Liver (tissue), 8 donors: ENCODE measurements at regions not wholly inside any gene's neighbourhood (a gene's known extent, or its start where the extent isn't known, plus 50 kb on each side); places are given as distances from the start of the nearest gene placed in this dataset.
A peak's percentile ranks its signal among the peaks of the same experiment; 100 is the strongest.

ENCODE experiments used
- DNase-seq: peaks from one replicate; pipeline ENCODE4 v3.0.0-alpha.2; 2017; ENCODE audit warnings: low spot score
- H3K27ac ChIP-seq, 2 donors: one replicate each; pipeline ENCODE4 v1.7.0; 2013; ENCODE audit warnings: inconsistent platforms in 2 of 2, low read length in 2 of 2, control low read depth in 1 of 2, low read depth in 1 of 2, mild to moderate bottlenecking in 1 of 2
- H3K27me3 ChIP-seq, 4 donors: one replicate each; pipeline versions ENCODE4 v1.6.1 to v1.7.0; 2013; ENCODE audit warnings: low read length in 3 of 4, inconsistent platforms in 1 of 4, mild to moderate bottlenecking in 1 of 4, moderate library complexity in 1 of 4; ENCODE audit not compliant: control insufficient read depth in 4 of 4, insufficient read depth in 4 of 4
- H3K36me3 ChIP-seq, 4 donors: one replicate each; pipeline versions ENCODE4 v1.6.1 to v1.7.0; 2013; ENCODE audit warnings: low read length in 3 of 4, mild to moderate bottlenecking in 3 of 4, low read depth in 1 of 4, moderate library complexity in 1 of 4; ENCODE audit not compliant: control insufficient read depth in 4 of 4, insufficient read depth in 3 of 4
- H3K4me1 ChIP-seq, 4 donors: one replicate each; pipeline versions ENCODE4 v1.6.1 to v1.7.0; 2013; ENCODE audit warnings: low read length in 3 of 4, mild to moderate bottlenecking in 3 of 4, moderate library complexity in 1 of 4; ENCODE audit not compliant: control insufficient read depth in 4 of 4, insufficient read depth in 4 of 4
- H3K4me3 ChIP-seq, 3 donors: one replicate each; pipeline versions ENCODE4 v1.6.1 to v1.7.0; 2013; ENCODE audit warnings: low read length in 3 of 3, control low read depth in 1 of 3, low read depth in 1 of 3, mild to moderate bottlenecking in 1 of 3
- H3K9ac ChIP-seq, 2 donors: one replicate each; pipeline ENCODE4 v1.7.0; 2013; ENCODE audit warnings: low read length in 2 of 2, mild to moderate bottlenecking in 2 of 2, moderate library complexity in 2 of 2, control low read depth in 1 of 2, low read depth in 1 of 2
- H3K9me3 ChIP-seq, 4 donors: one replicate each; pipeline versions ENCODE4 v1.6.1 to v1.7.0; 2013; ENCODE audit warnings: low read length in 3 of 4; ENCODE audit not compliant: control insufficient read depth in 4 of 4
- ATF3 ChIP-seq: IDR thresholded peaks from 2 replicates; pipeline ENCODE4 v1.6.1; 2016; ENCODE audit warnings: antibody characterized with exemption
- CTCF ChIP-seq: fragments of 150-350 bp; IDR thresholded peaks from 2 replicates; pipeline ENCODE4 v1.5.1; 2017; ENCODE audit warnings: improper control_type of control experiment, low read depth, low read length; ENCODE audit not compliant: missing input control
- EGR1 ChIP-seq, 2 donors: IDR thresholded peaks; 2 replicates each; pipeline ENCODE4 v1.6.1; 2016 to 2018; ENCODE audit warnings: antibody characterized with exemption in 2 of 2, low read depth in 2 of 2
- FOXA1 ChIP-seq: IDR thresholded peaks from 2 replicates; pipeline ENCODE4 v1.6.1; 2016; ENCODE audit warnings: antibody characterized with exemption
- FOXA2 ChIP-seq: IDR thresholded peaks from 2 replicates; pipeline ENCODE4 v1.6.1; 2016; ENCODE audit warnings: antibody characterized with exemption
- GABPA ChIP-seq, 2 donors: IDR thresholded peaks in 1 of 2; conservative IDR thresholded peaks in 1 of 2; 2 replicates each; pipeline ENCODE4 v1.6.1; 2016; ENCODE audit warnings: antibody characterized with exemption in 2 of 2, mild to moderate bottlenecking in 1 of 2, moderate library complexity in 1 of 2
- HNF4A ChIP-seq, 2 donors: conservative IDR thresholded peaks; 2 replicates each; pipeline ENCODE4 v1.6.1; 2016; ENCODE audit warnings: antibody characterized with exemption in 2 of 2, mild to moderate bottlenecking in 2 of 2
- HNF4G ChIP-seq: IDR thresholded peaks from 2 replicates; pipeline ENCODE4 v1.6.1; 2016; ENCODE audit warnings: antibody characterized with exemption
- JUND ChIP-seq, 2 donors: IDR thresholded peaks; 2 replicates each; pipeline ENCODE4 v1.6.1; 2016; ENCODE audit warnings: antibody characterized with exemption in 2 of 2
- MAX ChIP-seq: IDR thresholded peaks from 2 replicates; pipeline ENCODE4 v1.6.1; 2016; ENCODE audit warnings: antibody characterized with exemption
- NR2F2 ChIP-seq: IDR thresholded peaks from 2 replicates; pipeline ENCODE4 v1.6.1; 2016; ENCODE audit warnings: antibody characterized with exemption
- RAD21 ChIP-seq, 2 donors: IDR thresholded peaks; 2 replicates each; pipeline ENCODE4 v1.6.1; 2016; ENCODE audit warnings: antibody characterized with exemption in 2 of 2, mild to moderate bottlenecking in 2 of 2
- REST ChIP-seq: IDR thresholded peaks from 2 replicates; pipeline ENCODE4 v1.6.1; 2016; ENCODE audit warnings: antibody characterized with exemption, mild to moderate bottlenecking
- RXRA ChIP-seq, 2 donors: IDR thresholded peaks; 2 replicates each; pipeline ENCODE4 v1.6.1; 2017 to 2018; ENCODE audit warnings: antibody characterized with exemption in 2 of 2, mild to moderate bottlenecking in 1 of 2
- SP1 ChIP-seq: IDR thresholded peaks from 2 replicates; pipeline ENCODE4 v1.6.1; 2018; ENCODE audit warnings: antibody characterized with exemption, mild to moderate bottlenecking
- TAF1 ChIP-seq: conservative IDR thresholded peaks from 2 replicates; pipeline ENCODE4 v1.6.1; 2016; ENCODE audit warnings: antibody characterized with exemption, mild to moderate bottlenecking
- YY1 ChIP-seq: IDR thresholded peaks from 2 replicates; pipeline ENCODE4 v1.6.1; 2016; ENCODE audit warnings: antibody characterized with exemption, mild to moderate bottlenecking
- ZBTB33 ChIP-seq: IDR thresholded peaks from 2 replicates; pipeline ENCODE4 v1.6.1; 2016; ENCODE audit warnings: antibody characterized with exemption
- WGBS: extraction: QIAGEN DNeasy Blood & Tissue Kit; methylation state at CpG from one replicate; pipeline ENCODE4 v1.1.7; 2013; 5-methylcytosine and 5-hydroxymethylcytosine counted together
- donor health status: healthy.
- donor health status: healthy.
- donor health status: healthy.
- donor health status: healthy.
- donor health status: healthy.

- Histone ChIP-seq H3K9ac (peak overlapping the region in 1 of 2 donors; percentile 77), H3K27me3 (no peaks in the 10 kb centered on the region), H3K36me3 (no peaks in the 10 kb centered on the region), H3K4me1 (peaks cover 3 to 45% (median 32%) of the 10 kb centered on the region in 4 donors), H3K4me3 (peak overlapping the region in 1 of 3 donors; percentile 30), H3K9me3 (no peaks in the 10 kb centered on the region), H3K27ac (peak overlapping the region; percentile 87 to 88)
- WGBS = 8% methylated on average over 2 of the region's 2 CpGs
- no peak for DNase-seq
- TF ChIP-seq YY1 (no peak), FOXA1 (no peak), FOXA2 (no peak), ATF3 (peak; percentile 16), GABPA (IDR thresholded peaks at IDR 0.05 in 1 of 2, conservative IDR thresholded peaks at IDR 0.05 in 1 of 2) (no peak), JUND (IDR thresholded peaks at IDR 0.05) (peak in 1 of 2 donors; percentile 84), RAD21 (IDR thresholded peaks at IDR 0.05) (no peak), NR2F2 (no peak), HNF4G (no peak), EGR1 (IDR thresholded peaks at IDR 0.05; ENCODE audit: low read depth in 2 of 2) (no peak), RXRA (IDR thresholded peaks at IDR 0.05) (peak in 1 of 2 donors; percentile 39), CTCF (no peak), SP1 (no peak), ZBTB33 (peak; percentile 12), HNF4A (conservative IDR thresholded peaks at IDR 0.05) (peak in 1 of 2 donors; percentile 45), MAX (no peak), REST (no peak), TAF1 (no peak)
These were observed 52.1 kb upstream of the ITGA6 start for GRCh38 chr2:172375251-172375650.
